Jurkat, Clone E6-1 (cell line): ENCODE measurements at regions not wholly inside any gene's neighbourhood (a gene's known extent, or its start where the extent isn't known, plus 50 kb on each side); places are given as distances from the start of the nearest gene placed in this dataset.

Experiments
- DNase-seq: peaks from one replicate; pipeline ENCODE4 v3.0.0-alpha.2; 2011; ENCODE audit warnings: low read depth, low spot score
- H3K4me3 ChIP-seq: 2 replicates; pipeline ENCODE4 v1.5.1; 2011; ENCODE audit warnings: mild to moderate bottlenecking, low read length, control low read depth, moderate library complexity

- H3K4me3 ChIP-seq = no peak overlapping the region
- no peak for DNase-seq
Measured at GRCh38 chr4:138087066-138087719, 155.0 kb downstream of the SLC7A11 start.

- no peak overlapping the region for H3K4me3 ChIP-seq
- DNase-seq = no peak
Measured at GRCh38 chr4:138086611-138087041, 155.5 kb downstream of the SLC7A11 start.

- no peak overlapping the region for H3K4me3 ChIP-seq
- DNase-seq = no peak
Measured at GRCh38 chr4:138085736-138086305, 156.3 kb downstream of the SLC7A11 start.

GRCh38 chr4:138078751-138079520, 163.2 kb downstream of the SLC7A11 start:
- no peak overlapping the region for H3K4me3 ChIP-seq
- DNase-seq = no peak

GRCh38 chr4:138078253-138078652, 163.9 kb downstream of the SLC7A11 start:
- no peak for DNase-seq
- no peak overlapping the region for H3K4me3 ChIP-seq

- DNase-seq = no peak
- H3K4me3 ChIP-seq = no peak overlapping the region
Measured at GRCh38 chr4:138076561-138076960, 165.6 kb downstream of the SLC7A11 start.

GRCh38 chr4:138070816-138071215, 171.3 kb downstream of the SLC7A11 start:
- no peak for DNase-seq
- no peak overlapping the region for H3K4me3 ChIP-seq

GRCh38 chr4:138063581-138063980, 178.6 kb downstream of the SLC7A11 start:
- no peak for DNase-seq

GRCh38 chr4:138062929-138063328, 179.2 kb downstream of the SLC7A11 start:
- no peak for DNase-seq
- H3K4me3 ChIP-seq = no peak overlapping the region

More at GRCh38 chr4:138063581-138063980, 178.6 kb downstream of the SLC7A11 start:
- H3K4me3 ChIP-seq = no peak overlapping the region

- no peak for DNase-seq
- H3K4me3 ChIP-seq = no peak overlapping the region
Measured at GRCh38 chr4:138056541-138056940, 185.6 kb downstream of the SLC7A11 start.

GRCh38 chr4:138055890-138056289, 186.3 kb downstream of the SLC7A11 start:
- H3K4me3 ChIP-seq = no peak overlapping the region
- DNase-seq = no peak

GRCh38 chr4:138053641-138054301, 188.4 kb downstream of the SLC7A11 start:
- no peak overlapping the region for H3K4me3 ChIP-seq
- DNase-seq = no peak

GRCh38 chr4:138052806-138053632, 189.1 kb downstream of the SLC7A11 start:
- no peak for DNase-seq
- no peak overlapping the region for H3K4me3 ChIP-seq

GRCh38 chr4:138051157-138051556, 191.0 kb downstream of the SLC7A11 start:
- no peak for DNase-seq
- H3K4me3 ChIP-seq = no peak overlapping the region

- no peak for DNase-seq
- no peak overlapping the region for H3K4me3 ChIP-seq
Measured at GRCh38 chr4:138050601-138051000, 191.5 kb downstream of the SLC7A11 start.

GRCh38 chr4:138049355-138049754, 192.8 kb downstream of the SLC7A11 start:
- H3K4me3 ChIP-seq = no peak overlapping the region
- no peak for DNase-seq

GRCh38 chr4:138047290-138047689, 194.9 kb downstream of the SLC7A11 start:
- DNase-seq = no peak
- H3K4me3 ChIP-seq = no peak overlapping the region

- no peak for DNase-seq
- H3K4me3 ChIP-seq = no peak overlapping the region
Measured at GRCh38 chr4:138045036-138045435, 197.1 kb downstream of the SLC7A11 start.

- no peak for DNase-seq
- no peak overlapping the region for H3K4me3 ChIP-seq
Measured at GRCh38 chr4:138039010-138039409, 203.1 kb downstream of the SLC7A11 start.
